ENCODE measurements at regions not wholly inside any gene's neighbourhood (a gene's known extent, or its start where the extent isn't known, plus 50 kb on each side); places are given as distances from the start of the nearest gene placed in this dataset. TPM values are rescaled to one million over a fixed set of nuclear protein-coding genes. Genes with fewer than 3 reads are reported as not detected.

DNA sequence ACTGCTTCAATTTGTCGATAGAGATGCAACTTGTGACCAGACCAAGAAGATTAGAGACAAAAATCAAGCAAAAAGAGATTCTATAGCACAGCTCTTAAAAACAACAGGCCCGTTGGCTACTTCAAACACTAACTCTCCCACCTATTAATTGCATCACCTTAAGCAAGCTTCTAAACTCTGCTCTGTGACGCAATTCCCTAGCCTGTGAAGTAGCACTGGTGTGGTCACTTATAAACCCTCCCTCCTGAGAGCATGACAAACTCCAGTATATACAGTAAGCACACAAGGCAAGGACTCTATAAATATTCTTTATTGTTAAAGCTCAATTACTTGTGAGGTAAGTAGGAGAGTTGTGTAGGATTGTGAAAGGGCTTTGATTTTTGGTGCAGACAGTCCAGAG lies 72.3 kb downstream of the CMPK2 start:
- Histone ChIP-seq H3K9ac (no peak overlapping the region), H2AFZ (replicated peaks) (no peak overlapping the region), H3K36me3 (no peaks in the 10 kb centered on the region), H3K4me2 (no peak overlapping the region), H3K4me1 (no peaks in the 10 kb centered on the region), H3F3A (ENCODE audit: low read depth) (no peaks in the 10 kb centered on the region), H3K9me3 (ENCODE audit: low read depth) (no peaks in the 10 kb centered on the region), H4K20me1 (ENCODE audit: low read depth) (no peaks in the 10 kb centered on the region), H3K27ac (no peak overlapping the region), H3K27me3 (no peaks in the 10 kb centered on the region), H3K4me3 (no peak overlapping the region), H3K79me2 (ENCODE audit: low read depth) (no peaks in the 10 kb centered on the region)
- TF ChIP-seq EZH2 (IDR thresholded peaks at IDR 0.05): no peak
- H3K27ac Mint-ChIP-seq: no peak overlapping the region
- peaks cover 12% of the 10 kb centered on the region for H3K27me3 Mint-ChIP-seq (ENCODE audit: insufficient read depth, low read depth)
- DNase-seq (ENCODE audit: low spot score): no peak
- H3K36me3 Mint-ChIP-seq: no peaks in the 10 kb centered on the region
- H3K4me3 Mint-ChIP-seq: no peak overlapping the region
- peaks cover 4% of the 10 kb centered on the region for H3K4me1 Mint-ChIP-seq
- no peaks in the 10 kb centered on the region for H3K9me3 Mint-ChIP-seq

DNA sequence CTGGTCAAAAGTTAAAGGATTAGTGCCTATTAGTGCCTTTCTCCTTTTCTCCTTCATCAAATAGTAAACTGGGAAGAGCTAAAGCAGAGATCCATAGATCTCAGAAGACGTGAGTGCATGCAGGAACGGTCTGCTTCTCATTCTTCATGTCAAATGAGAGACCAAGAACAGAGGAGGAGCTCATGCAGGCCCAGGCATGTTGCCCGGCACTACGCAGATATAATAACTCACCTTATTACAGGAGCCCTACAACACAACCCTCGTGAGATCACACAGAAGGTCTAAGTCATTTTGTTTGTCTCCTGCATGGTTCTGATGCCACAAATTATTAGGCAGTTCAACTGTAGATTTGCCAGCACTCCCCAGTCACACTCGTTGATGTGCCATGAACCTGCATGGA lies 71.8 kb downstream of the CMPK2 start:
- DNase-seq (ENCODE audit: low spot score): no peak
- H3K27me3 ChIP-seq: no peaks in the 10 kb centered on the region
- H3K79me2 ChIP-seq (ENCODE audit: low read depth): no peaks in the 10 kb centered on the region
- H3K4me3 Mint-ChIP-seq: no peak overlapping the region
- no peak overlapping the region for H3K4me3 ChIP-seq
- no peaks in the 10 kb centered on the region for H3F3A ChIP-seq (ENCODE audit: low read depth)
- H3K27ac ChIP-seq: no peak overlapping the region
- no peak for TF ChIP-seq EZH2phosphoT487 (IDR thresholded peaks at IDR 0.05)
- TF ChIP-seq, protein P1, sequence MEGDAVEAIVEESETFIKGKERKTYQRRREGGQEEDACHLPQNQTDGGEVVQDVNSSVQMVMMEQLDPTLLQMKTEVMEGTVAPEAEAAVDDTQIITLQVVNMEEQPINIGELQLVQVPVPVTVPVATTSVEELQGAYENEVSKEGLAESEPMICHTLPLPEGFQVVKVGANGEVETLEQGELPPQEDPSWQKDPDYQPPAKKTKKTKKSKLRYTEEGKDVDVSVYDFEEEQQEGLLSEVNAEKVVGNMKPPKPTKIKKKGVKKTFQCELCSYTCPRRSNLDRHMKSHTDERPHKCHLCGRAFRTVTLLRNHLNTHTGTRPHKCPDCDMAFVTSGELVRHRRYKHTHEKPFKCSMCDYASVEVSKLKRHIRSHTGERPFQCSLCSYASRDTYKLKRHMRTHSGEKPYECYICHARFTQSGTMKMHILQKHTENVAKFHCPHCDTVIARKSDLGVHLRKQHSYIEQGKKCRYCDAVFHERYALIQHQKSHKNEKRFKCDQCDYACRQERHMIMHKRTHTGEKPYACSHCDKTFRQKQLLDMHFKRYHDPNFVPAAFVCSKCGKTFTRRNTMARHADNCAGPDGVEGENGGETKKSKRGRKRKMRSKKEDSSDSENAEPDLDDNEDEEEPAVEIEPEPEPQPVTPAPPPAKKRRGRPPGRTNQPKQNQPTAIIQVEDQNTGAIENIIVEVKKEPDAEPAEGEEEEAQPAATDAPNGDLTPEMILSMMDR (IDR thresholded peaks at IDR 0.05): no peak
- TF ChIP-seq EZH2 (IDR thresholded peaks at IDR 0.05): no peak
- H4K20me1 ChIP-seq (ENCODE audit: low read depth): no peaks in the 10 kb centered on the region
- no peaks in the 10 kb centered on the region for H3K9me3 Mint-ChIP-seq
- no peak overlapping the region for H3K4me2 ChIP-seq
- H2AFZ ChIP-seq (replicated peaks): no peak overlapping the region
- H3K4me1 Mint-ChIP-seq: peaks cover 4% of the 10 kb centered on the region
- no peaks in the 10 kb centered on the region for H3K36me3 ChIP-seq
- H3K27ac Mint-ChIP-seq: no peak overlapping the region
- H3K9ac ChIP-seq: no peak overlapping the region
- peaks cover 12% of the 10 kb centered on the region for H3K27me3 Mint-ChIP-seq (ENCODE audit: insufficient read depth, low read depth)
- no peaks in the 10 kb centered on the region for H3K36me3 Mint-ChIP-seq
- H3K4me1 ChIP-seq: no peaks in the 10 kb centered on the region
- no peaks in the 10 kb centered on the region for H3K9me3 ChIP-seq (ENCODE audit: low read depth)

DNA sequence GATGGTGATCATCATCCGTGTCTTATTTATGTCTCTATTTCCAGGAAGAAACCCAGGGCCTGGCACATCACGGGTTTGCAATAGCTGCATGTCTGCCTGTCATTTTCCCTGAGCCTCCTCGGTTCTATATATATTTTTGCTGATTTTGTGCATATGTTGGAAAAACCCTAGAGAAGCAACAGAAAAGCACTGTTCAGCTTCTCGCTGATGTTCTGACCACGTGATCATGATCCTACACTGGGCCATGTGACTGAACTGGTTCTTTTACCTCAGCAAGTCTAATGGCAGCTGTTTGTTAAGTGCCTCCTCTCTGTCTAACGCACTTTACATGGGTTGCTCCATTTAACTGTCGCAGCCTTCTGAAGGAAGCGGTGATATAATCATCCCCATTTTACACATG lies 71.3 kb downstream of the CMPK2 start:
- no peak overlapping the region for H3K4me3 ChIP-seq
- H3K4me3 Mint-ChIP-seq: no peak overlapping the region
- no peak overlapping the region for H3K27ac ChIP-seq
- H3K36me3 ChIP-seq: no peaks in the 10 kb centered on the region
- no peaks in the 10 kb centered on the region for H3F3A ChIP-seq (ENCODE audit: low read depth)
- no peak overlapping the region for H3K9ac ChIP-seq
- H3K27me3 Mint-ChIP-seq (ENCODE audit: insufficient read depth, low read depth): peaks cover 12% of the 10 kb centered on the region
- no peaks in the 10 kb centered on the region for H3K9me3 ChIP-seq (ENCODE audit: low read depth)
- no peak overlapping the region for H2AFZ ChIP-seq (replicated peaks)
- DNase-seq (ENCODE audit: low spot score): no peak
- H3K27ac Mint-ChIP-seq: no peak overlapping the region
- no peaks in the 10 kb centered on the region for H3K27me3 ChIP-seq
- peaks cover 4% of the 10 kb centered on the region for H3K4me1 Mint-ChIP-seq
- TF ChIP-seq, protein P1 (IDR thresholded peaks at IDR 0.05): no peak
- TF ChIP-seq EZH2 (IDR thresholded peaks at IDR 0.05) (no peak), EZH2phosphoT487 (IDR thresholded peaks at IDR 0.05) (no peak)
- H3K4me1 ChIP-seq: no peaks in the 10 kb centered on the region
- H3K36me3 Mint-ChIP-seq: no peaks in the 10 kb centered on the region
- no peak overlapping the region for H3K4me2 ChIP-seq
- H3K9me3 Mint-ChIP-seq: no peaks in the 10 kb centered on the region
- no peaks in the 10 kb centered on the region for H3K79me2 ChIP-seq (ENCODE audit: low read depth)
- no peaks in the 10 kb centered on the region for H4K20me1 ChIP-seq (ENCODE audit: low read depth)

Small RNAs in the stretch of these regions (microRNA-seq; reads per million reads assigned to microRNA genes)
- not detected for gene MIR7158
- gene MIR7515: not detected

Small RNAs in the stretch of these regions (small RNA-seq; reads per million reads assigned to genes)
- not detected for gene MIR7158

Measured in neural progenitor cell (in vitro differentiated cells).